H1 (cell line): ENCODE measurements at regions not wholly inside any gene's neighbourhood (a gene's known extent, or its start where the extent isn't known, plus 50 kb on each side); places are given as distances from the start of the nearest gene placed in this dataset.

ENCODE experiments used
- BRCA1 ChIP-seq: IDR thresholded peaks from 2 replicates; pipeline ENCODE4 v1.6.1; 2012; ENCODE audit warnings: low read depth, low read length, improper control_type of control experiment
- CTCF ChIP-seq, 3 experiments: IDR thresholded peaks; 1 replicate in 2 of 3; 2 replicates in 1 of 3; pipeline versions ENCODE4 v1.5.1 to v1.6.1; 2011; ENCODE audit warnings: low read length in 3 of 3, mild to moderate bottlenecking in 3 of 3, inconsistent platforms in 2 of 3, low read depth in 1 of 3, moderate library complexity in 1 of 3; ENCODE audit not compliant: insufficient read depth in 1 of 3; ENCODE audit errors: control extremely low read depth in 1 of 3
- SAP30 ChIP-seq: fragments of 300-600 bp; sonication (generic); IDR thresholded peaks from 2 replicates; pipeline ENCODE4 v1.7.1; 2012; ENCODE audit warnings: low read length, moderate library complexity, mild to moderate bottlenecking, inconsistent platforms; ENCODE audit not compliant: insufficient read depth, insufficient replicate concordance
- TAF1 ChIP-seq: IDR thresholded peaks from 2 replicates; pipeline ENCODE4 v1.6.1; 2011; ENCODE audit warnings: mild to moderate bottlenecking, low read depth, low read length

GRCh38 chr2:146295080-146295670 is 1549.7 kb upstream of the ACVR2A start (continued):
- TF ChIP-seq CTCF (IDR thresholded peaks at IDR 0.05; ENCODE audit: control extremely low read depth in 1 of 3, insufficient read depth in 1 of 3, low read depth in 1 of 3, low read length in 3 of 3), result no peak
- no peak for TF ChIP-seq BRCA1
- TF ChIP-seq SAP30, result no peak
- TF ChIP-seq TAF1, result no peak
